Limb (tissue), 2 donors: ENCODE measurements at regions not wholly inside any gene's neighbourhood (a gene's known extent, or its start where the extent isn't known, plus 50 kb on each side); places are given as distances from the start of the nearest gene placed in this dataset.
A peak's percentile ranks its signal among the peaks of the same experiment; 100 is the strongest.

Experiments
- DNase-seq, 2 donors: peaks; one replicate each; pipeline ENCODE4 v3.0.0-alpha.2; 2016; ENCODE audit errors: extremely low spot score in 2 of 2

DNA sequence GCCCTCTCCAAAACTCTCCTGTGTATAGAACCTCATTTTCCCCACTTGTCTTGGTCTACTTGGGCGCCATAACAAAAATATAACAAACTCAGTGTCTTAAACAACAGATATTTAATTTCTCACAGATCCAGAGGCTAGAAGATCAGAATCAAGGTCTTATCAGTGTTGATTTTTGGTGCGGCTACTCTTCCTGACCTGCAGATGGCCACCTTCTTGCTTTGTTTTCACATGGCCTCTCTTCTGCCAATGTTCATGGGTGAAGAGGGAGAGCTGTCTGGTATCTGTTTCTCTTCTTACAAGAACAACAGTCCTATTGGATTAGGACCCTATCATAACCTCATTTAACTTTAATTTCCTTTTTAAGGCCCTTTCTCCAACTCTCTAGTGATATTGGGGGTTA, 177.3 kb downstream of the PABPC4L start:
- DNase-seq: no peak

DNA sequence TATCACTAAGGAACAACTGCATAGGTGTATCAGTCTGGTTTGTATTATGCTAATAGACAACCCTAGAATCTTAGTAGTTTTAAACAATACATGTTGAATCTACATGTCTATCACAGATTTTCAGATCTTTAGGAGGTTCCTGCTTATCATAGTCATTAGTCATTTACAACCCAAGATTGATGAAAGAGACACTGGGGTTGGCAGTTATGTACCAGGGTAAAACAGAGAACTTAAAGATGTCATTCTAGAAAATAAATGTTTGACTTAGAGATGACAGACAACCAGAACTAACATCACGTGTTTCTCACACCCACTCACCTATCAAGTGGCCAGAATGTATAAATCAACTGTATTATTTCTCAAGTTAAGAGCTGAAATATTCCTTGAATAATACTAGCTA, 181.9 kb downstream of the PABPC4L start:
- DNase-seq: no peak

DNA sequence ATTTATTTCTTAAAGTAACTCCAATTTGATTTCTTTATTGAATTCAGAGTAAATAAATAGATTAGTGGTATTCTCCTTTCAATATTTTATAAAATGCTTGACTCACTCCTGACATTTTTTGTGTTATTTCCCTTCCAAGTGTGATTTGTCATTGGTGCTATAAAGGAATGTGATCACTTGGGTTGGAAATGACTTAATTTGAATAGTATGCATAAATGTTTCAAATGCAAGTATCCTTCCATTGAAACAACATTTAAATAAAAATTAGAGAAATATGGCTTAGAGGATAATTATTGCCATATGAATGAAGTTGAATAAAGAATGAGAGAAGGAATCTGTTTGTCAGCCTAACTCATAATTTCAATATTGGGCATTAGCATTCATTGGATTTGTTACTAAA, 182.7 kb downstream of the PABPC4L start:
- no peak for DNase-seq

DNA sequence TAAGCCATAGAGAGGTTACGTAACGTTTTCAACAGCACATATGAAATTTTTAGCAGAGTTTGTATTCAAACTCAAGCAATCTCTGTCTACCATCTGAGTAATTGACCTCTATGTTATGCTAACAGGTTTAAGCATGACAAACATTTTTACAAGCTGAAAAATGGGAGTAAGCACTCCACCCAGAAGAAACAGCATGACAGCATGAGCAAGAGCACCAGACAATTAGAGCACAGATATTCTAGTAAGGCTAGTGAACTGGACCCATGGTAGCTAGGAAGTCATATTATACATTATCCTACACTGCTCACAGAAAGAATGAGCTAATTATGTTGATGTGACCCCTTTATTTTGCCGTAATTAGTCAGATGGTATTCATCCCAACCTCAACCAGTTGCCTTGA, 200.5 kb downstream of the PABPC4L start:
- DNase-seq: no peak

DNA sequence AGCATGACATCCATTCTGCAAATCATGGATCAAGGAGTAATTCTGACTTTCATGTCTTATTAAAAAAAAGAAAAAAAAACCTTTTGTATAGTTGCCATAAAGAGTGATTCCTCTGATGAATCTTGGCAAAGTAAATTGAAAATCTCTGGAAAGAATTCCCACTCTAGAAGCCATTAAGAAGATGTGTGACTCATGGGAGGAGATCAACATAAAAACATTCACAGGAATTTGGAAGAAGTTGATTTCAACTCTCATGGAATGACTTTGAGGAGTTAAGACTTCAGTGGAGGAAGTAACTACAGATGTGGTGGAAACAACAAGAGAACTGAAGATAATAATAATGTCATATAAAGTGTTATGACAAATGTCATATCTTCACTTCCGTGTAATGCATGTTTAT, 204.2 kb downstream of the PABPC4L start:
- DNase-seq: no peak

DNA sequence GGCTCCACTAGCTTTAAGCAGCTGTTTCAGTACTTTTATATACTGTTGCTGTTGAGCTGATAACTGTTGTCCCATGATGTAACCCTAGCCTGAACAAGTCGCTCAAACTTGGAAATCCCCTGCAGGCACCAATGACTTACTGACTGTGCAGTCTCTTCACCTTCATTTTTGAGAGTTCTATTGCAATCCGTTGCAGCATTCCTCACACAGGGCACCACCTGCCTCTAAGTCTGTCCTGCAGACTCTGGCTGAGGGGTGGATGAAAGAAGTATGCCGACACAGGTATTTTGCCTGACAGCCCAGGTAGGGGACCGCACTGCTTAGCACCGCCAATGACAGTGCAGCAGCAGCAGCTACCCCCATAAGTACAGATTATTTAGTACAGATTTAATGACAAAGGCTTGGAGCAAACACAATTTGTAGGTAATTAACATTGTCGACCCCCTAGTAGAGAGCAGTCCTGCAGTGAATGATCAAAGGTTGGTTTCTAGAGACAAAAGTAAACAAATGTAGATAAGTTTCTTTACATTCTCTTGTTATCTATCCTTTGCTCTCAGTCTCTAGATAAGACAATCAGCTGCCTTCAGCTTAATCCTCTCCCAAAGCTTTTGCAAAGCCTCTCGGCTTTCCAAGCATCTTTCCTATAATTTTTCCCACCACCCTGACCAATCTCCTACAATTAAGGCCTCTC, 205.0 kb downstream of the PABPC4L start:
- DNase-seq: no peak

DNA sequence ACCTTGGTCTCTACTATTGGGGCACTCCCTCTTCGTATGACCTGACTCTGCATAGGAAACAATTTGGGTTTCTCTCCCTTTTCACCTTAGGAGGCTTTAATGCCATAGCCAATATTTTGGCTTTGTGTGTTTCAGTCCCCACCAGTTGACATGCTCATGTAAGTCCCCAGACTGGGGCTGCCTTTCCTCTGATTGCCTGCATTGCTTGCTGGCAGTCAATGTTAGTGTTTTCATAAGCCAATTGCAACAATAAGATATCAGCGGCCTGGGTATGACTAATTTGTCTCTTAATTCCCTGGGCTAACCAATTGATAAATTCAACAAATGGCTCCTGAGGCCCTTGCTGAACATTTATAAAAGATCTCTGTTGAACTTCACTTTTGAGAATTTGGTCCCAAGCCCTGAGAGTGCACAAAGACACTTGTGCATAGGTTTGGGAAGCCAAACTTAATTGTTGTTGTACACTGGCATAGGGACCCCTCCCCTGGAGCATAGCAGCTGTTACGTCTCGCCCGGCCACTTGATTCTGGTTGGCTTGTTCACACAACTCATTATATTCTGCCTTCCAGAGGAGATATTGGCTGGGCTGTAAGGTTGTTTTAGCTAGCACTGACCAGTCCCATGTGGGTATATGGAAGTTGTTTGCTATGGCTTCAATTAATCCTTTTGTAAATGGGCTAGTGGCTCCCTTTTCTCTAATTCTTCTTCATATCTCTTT, 206.2 kb downstream of the PABPC4L start:
- no peak for DNase-seq

DNA sequence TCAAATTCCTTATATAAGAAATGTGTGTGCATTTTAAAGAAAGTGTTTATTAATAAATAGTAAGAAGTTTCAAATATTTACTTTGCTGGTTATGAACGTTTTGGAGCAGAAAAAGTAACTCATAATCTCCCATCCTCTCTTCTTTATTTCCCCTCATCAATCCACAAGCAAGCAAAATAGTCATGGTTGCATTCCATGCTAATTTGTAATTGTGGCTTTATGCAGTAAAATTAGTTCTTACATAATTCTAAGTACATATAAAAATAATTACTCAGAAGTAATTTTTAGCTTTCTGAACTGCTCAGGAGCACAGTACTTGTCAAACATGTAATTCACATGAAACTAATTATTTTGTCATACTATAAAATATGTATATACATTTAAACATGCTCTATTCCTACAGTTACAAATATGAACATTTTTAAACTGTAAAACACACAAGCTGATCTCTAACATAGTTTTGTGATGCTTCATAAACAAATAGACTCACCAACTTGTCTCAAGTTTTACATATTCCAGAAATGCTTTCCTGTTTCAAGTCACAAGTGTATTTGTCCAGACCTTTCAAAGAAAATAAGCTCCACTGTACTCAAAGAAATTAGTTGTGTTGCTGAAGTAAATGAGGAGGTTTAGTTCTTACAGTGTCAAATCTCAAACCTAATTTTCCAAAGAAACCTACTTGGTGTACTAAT, 218.9 kb downstream of the PABPC4L start:
- DNase-seq: no peak

DNA sequence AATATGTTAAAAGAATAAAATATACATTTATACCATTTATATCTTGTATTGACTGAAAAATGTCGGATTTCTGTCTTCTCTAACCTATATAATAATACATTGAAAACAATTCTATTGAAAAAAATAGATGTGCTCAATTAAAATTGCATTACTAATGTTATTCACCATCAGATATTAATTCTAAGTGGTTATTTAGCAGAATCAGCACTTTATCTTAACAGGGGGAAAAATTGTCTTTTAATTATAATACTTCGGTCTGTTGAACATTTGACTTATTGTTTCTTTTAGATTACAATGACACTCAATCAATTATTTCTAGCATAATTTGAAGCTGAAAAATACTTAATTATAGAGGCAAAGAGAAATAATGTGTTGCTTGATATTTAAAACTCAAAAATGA, 220.3 kb downstream of the PABPC4L start:
- no peak for DNase-seq

DNA sequence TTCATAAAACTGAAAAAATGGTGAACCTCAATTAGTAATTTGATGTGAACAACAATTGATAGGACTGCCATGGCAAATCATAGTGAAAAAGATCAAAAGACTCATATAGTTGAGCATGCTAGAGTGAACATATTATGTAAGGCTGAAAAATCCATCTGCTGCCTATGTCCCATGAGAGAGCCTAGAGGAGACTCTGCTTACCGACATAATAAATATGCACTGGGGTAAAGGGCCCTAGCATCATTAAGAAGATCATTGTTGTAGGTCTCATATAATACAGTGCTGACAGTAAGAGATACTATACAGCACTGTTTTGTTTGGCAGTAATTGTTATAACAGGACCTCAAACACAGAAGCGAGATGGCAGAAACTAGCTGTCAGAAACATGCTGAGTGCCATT, 229.0 kb downstream of the PABPC4L start:
- DNase-seq: no peak

DNA sequence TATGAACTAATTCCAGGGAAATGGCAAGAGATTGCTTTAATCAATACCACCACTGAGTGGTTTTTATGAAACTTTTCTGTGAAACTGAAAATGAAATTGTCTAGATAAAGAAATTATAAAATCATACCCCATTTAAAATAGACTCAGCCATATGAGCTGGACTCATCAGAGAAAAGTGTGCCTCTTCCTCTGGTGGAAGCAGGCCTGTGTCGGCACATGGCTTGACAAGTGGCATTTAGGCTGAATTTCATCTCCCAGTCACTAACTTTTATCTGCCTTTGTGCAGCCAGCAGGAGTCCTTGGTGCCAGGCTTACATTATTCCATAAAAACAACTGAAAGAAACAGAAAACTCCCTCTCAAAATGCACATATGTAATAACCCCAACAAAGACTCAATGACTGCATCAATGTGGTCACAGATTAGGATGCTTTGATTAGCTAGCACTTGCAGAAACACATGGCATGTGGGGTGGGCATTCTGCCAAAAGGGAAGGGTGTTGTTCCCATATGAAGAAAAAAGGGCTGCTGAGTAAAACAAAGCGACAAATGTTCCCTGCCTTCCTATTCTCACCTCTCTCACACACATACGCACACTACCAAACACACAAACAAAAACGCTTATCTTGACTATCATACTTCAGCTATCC, 232.3 kb downstream of the PABPC4L start:
- DNase-seq: peak; percentile 5 to 55

DNA sequence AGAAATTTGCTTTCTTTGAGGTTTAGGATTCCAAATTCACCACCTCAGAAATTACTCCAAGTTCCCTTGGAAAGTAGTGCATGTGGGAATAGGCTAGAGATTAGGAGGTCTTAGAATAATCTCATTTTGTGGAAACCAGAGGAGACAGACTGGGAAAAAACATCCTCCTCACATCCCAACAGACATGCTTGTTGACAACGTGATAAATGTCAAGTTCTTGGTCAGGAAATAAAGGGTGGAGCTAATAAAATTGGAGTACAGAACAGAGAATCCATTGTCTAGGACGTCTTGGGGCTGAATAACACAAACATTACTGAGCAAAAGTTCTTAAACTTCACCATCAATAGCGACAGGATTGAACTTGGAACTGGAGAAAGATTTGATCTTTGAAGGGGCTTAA, 233.4 kb downstream of the PABPC4L start:
- DNase-seq: no peak

DNA sequence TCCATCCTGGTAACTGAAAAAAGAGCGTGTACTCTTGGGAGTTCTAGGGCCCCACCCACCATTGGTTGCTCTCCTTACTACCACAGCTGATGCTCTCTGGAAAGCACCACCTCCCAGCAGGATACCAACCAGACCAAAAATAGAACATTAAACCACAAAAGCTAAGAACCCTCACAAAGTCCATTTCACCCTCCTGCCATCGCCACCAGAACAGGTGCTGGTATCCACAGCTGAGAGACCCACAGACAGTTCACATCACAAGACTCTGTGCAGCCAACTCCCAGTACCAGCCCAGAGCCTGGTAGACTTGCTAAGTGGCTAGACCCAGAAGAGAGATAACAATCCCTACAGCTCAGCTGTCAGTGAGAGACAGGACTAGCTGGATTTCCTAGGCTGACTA, 240.6 kb downstream of the PABPC4L start:
- no peak for DNase-seq

DNA sequence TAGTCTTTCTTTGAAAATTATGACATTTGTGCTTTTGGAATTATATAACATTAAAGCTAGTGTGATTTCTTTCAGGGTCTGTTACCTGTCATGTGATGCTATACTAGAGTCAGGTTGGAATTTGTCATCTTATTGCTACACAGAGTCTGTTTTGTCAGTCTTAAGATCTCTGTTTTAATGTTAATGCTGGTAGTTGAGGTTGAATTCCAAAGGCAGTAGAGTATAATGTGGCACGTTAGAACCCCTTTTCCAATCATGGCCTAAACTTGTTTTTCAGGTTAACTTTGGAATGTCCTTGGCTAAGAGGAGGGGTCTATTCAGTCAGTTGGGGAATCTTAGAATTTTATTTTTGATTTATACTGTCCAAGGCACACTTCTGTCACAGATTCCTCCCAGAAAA, 258.5 kb downstream of the PABPC4L start:
- DNase-seq: no peak

DNA sequence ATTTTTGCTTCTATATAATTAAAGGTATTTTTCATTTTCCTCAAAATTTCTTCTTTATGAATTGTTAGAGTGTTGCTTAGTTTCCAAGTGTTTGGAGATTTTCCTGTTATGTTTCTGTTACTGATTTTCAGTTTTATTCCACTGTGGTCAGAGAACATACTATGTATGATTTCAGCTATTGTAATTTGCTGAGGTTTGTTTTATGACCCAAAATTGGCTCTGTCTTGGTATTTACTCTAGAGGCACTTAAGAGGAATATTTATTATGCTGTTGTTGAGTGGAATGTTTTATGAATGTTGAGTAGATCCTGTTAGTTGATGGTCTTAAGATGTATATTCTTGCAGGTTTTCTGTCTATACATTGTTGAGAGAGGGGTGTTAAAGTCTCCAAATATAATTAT, 263.5 kb downstream of the PABPC4L start:
- DNase-seq: no peak

DNA sequence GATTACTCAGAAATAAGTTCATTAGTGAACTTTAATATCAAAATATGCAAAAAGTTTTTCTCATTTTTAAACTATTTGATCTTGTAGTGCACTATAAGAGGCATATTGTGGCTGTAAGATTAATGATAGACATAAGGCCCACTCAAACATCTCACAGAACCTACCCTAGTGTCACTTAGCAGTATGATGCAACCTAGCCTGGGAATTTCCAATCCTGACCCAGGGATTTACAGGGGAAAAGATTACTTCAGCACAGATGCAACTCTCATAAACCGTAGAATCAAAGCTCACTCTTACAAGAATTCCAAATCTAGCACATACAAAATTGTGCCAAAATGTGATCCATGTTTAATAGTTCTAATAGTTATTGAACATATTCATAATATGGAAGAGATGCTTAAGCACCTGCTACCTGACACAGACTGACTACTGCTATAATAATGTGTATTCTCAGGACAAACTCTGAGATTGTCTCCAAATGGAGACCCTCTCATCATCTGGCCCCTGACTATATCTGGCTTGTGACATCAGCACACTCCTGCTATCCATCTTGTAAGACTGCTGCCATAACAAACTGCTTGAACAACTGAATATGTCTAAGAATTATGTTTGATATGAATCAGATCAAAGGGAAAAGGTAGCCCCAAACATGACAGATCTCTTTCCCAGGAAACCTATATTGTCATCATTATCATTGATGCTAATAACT, 271.9 kb downstream of the PABPC4L start:
- no peak for DNase-seq

DNA sequence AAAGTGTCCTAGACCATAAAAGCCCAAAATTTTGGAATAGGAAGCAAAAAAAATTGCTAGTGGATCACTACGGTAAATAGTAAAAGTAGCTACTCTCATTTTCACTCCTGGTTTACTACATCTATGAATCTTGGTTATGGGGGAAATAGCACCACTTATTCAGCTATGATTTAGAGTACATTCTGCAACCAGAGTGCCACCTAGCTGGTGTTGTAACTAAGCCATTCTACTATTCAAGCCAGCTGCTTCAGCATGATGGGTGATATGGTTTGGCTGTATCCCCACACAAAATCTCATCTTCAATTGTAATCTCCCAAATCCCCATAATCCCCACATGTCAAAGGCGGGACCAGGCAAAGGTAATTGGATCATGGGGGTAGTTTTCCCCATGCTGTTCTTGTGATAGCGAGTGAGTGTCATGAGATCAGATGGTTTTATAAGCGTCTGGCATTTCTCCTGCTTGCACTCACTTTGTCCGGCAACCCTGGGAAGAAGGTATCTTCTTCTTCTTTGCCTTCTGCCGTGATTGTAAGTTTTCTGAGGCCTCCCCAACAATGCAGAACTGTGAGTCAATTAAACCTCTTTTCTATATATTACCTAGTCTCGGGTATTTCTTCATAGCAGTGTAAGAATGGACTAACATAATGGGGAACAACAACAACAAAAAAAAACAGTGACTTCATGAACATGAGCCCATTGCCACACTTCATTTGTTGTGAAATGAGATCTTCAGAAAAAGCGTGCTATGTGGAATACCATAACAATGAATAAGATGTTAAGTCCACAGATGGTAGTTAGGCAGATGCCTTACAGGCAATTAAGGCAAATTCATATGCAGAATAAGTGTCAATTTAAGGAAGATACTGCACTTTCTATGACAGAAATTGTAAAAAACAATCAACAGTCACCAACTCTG, 280.1 kb downstream of the PABPC4L start:
- DNase-seq: no peak

DNA sequence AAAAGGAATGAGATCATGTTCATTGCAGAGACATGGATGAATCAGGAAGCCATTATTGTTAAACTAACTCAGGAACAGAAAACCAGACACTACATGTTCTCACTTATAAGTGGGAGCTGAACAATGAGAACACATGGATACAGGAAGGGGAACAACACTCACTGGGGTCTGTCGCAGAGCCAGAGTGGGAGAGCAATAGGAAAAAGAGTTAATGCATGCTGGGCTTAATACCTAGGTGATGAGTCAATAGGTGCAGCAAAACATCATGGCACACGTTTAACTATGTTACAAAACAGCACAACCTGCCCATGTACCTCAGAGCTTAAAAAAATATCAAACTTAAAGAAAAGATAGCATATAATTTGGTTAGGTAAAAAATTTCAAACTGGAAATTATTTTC, 281.4 kb downstream of the PABPC4L start:
- DNase-seq: no peak

DNA sequence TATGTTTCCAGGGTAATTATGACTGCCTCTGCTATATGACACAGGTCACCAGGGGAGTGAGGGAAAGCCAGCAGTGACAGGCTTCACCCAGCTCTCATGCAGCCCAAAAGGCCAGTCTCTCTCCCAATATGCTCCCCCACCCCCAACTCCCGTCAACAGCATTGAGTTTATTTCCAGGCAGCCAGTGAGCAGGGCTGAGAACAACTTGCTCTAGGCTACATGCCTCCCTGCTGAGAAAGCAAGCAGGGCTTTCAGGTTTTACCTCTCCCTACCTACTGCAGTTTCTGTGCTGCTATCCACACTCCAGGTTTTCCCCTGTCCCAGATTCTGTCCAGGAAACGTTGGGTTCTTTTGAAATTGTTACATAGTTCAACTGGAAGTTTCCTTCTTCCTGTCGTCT, 291.4 kb downstream of the PABPC4L start:
- no peak for DNase-seq

DNA sequence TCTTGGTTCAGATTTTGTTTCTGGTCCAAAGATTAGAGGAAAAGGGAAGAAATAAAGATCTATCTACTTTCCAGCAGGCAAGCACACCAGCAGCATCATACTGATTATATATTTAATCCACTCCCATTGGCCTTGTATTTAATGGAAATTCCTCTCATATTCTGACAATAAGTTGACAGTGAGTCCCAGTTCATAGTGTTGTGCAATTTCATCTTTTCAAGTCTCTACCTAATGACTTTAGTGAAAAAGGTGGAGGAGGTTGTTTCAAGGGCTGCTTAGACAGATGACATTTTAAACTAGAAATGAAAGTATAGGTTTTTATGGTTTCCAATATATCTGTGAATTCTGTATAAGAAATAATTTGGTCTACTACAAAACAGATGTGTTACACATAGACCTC, 298.6 kb downstream of the PABPC4L start:
- DNase-seq: no peak

DNA sequence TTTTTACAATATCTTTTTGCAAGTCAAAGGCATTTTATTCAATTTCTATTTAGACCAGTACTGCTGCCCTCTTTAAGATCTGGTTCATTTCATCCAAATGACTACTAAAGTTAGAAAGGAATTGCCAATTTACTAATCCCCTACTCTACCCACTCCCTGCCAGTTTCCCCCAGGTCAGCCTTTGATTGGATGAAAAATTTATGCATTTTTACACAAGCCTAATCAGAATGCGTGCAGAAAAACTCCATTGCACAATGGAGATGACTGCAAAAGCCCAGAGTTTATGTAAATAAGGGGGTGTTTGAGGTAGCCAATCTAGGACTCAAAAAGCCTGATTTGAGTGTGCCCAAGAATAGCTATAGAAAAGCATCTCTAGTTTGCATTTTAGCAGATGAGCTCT, 310.6 kb downstream of the PABPC4L start:
- DNase-seq: no peak
